ENCODE measurements at regions not wholly inside any gene's neighbourhood (a gene's known extent, or its start where the extent isn't known, plus 50 kb on each side); places are given as distances from the start of the nearest gene placed in this dataset.

- TF ChIP-seq, protein P1, sequence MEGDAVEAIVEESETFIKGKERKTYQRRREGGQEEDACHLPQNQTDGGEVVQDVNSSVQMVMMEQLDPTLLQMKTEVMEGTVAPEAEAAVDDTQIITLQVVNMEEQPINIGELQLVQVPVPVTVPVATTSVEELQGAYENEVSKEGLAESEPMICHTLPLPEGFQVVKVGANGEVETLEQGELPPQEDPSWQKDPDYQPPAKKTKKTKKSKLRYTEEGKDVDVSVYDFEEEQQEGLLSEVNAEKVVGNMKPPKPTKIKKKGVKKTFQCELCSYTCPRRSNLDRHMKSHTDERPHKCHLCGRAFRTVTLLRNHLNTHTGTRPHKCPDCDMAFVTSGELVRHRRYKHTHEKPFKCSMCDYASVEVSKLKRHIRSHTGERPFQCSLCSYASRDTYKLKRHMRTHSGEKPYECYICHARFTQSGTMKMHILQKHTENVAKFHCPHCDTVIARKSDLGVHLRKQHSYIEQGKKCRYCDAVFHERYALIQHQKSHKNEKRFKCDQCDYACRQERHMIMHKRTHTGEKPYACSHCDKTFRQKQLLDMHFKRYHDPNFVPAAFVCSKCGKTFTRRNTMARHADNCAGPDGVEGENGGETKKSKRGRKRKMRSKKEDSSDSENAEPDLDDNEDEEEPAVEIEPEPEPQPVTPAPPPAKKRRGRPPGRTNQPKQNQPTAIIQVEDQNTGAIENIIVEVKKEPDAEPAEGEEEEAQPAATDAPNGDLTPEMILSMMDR (conservative IDR thresholded peaks at IDR 0.05 in 1 of 2, IDR thresholded peaks at IDR 0.05 in 1 of 2; ENCODE audit: low read depth in 1 of 2, low read length in 2 of 2) = no peak
- TF ChIP-seq EZH2 (IDR thresholded peaks at IDR 0.05; ENCODE audit: low read length, missing control alignments) = no peak
These were observed 290.7 kb downstream of the TRIML1 start for GRCh38 chr4:188429965-188430364.

Measured in fibroblast of lung (primary cell).